OCI-LY3 (cell line): ENCODE measurements at regions not wholly inside any gene's neighbourhood (a gene's known extent, or its start where the extent isn't known, plus 50 kb on each side); places are given as distances from the start of the nearest gene placed in this dataset.

Experiments used
- EZH2phosphoT487 ChIP-seq: fragments of 200-600 bp; shearing (Covaris generic); IDR thresholded peaks from 2 replicates; pipeline ENCODE4 v1.6.1; 2018; ENCODE audit warnings: antibody characterized with exemption, mixed run types, low read depth
- TF ChIP-seq, protein P1 (sequence below): fragments of 200-600, 300-600 bp; sonication (generic); IDR thresholded peaks from 2 replicates; pipeline ENCODE4 v1.5.1; 2014; ENCODE audit warnings: antibody characterized with exemption, low read length, low read depth

DNA sequence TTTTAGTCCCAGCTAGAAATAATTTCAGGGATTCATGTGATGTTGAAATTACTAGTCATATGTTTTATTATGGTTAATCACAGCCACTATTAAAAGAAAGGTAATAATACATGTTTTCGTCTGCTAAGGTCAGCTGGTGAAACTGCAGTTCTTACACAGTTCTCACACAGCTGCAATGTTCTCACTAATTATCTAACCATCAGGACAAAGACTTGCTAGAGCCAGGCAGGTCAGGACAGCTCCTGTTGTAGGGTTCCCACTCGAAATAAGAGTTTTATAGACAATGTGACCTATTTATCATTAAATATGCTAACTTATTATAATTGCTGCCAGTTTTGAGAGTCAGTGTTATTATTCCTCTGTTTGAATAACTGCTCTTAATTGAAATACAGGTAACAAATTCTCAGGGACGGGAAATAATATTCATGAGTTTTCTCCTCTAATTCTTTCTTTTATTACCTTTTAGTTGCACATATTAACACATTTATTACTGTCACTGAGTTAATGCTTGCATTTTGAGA is 97.9 kb downstream of the GJA1 start:
- TF ChIP-seq, protein P1, sequence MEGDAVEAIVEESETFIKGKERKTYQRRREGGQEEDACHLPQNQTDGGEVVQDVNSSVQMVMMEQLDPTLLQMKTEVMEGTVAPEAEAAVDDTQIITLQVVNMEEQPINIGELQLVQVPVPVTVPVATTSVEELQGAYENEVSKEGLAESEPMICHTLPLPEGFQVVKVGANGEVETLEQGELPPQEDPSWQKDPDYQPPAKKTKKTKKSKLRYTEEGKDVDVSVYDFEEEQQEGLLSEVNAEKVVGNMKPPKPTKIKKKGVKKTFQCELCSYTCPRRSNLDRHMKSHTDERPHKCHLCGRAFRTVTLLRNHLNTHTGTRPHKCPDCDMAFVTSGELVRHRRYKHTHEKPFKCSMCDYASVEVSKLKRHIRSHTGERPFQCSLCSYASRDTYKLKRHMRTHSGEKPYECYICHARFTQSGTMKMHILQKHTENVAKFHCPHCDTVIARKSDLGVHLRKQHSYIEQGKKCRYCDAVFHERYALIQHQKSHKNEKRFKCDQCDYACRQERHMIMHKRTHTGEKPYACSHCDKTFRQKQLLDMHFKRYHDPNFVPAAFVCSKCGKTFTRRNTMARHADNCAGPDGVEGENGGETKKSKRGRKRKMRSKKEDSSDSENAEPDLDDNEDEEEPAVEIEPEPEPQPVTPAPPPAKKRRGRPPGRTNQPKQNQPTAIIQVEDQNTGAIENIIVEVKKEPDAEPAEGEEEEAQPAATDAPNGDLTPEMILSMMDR: no peak
- TF ChIP-seq EZH2phosphoT487: no peak
